ENCODE measurements at regions not wholly inside any gene's neighbourhood (a gene's known extent, or its start where the extent isn't known, plus 50 kb on each side); places are given as distances from the start of the nearest gene placed in this dataset.

DNA sequence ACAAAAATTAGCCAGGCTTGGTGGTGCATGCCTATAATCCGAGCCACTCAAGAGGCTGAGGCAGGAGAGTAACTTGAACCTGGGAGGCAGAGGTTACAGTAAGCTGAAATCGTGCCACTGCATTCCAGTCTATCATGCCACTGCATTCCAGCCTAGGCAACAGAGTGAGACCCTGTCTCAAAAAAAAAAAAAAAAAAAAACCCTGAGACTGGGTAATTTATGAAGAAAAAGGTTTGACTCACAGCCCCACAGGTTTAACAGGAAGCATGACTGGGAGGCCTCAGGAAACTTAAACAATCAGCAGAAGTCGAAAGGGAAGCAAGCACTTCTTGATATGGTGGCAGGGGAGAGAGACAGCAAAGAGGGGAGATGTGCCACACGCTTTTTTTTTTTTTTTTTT, 123.2 kb downstream of the GXYLT1 start:
- intact Hi-C loops (cut with DNase I; ENCODE audit: low total_unique reads), result loop anchor here (5.0 kb wide), 1 partner anchor 1074 kb away; no protein-coding TSS in a partner anchor
- H3K27ac ChIP-seq, result no peak overlapping the region
- H3K4me1 ChIP-seq, result no peaks in the 10 kb centered on the region
- in situ Hi-C loops (cut with MboI; ENCODE audit: low sequenced_read_pairs in 4 of 4), result loop anchor here (5.0 to 25.0 kb wide), 8 partner anchors 327 to 1084 kb away; no protein-coding TSS in a partner anchor
- H3K4me3 ChIP-seq, result no peak overlapping the region
- no peaks in the 10 kb centered on the region for H3K36me3 ChIP-seq
- TF ChIP-seq, protein P1, sequence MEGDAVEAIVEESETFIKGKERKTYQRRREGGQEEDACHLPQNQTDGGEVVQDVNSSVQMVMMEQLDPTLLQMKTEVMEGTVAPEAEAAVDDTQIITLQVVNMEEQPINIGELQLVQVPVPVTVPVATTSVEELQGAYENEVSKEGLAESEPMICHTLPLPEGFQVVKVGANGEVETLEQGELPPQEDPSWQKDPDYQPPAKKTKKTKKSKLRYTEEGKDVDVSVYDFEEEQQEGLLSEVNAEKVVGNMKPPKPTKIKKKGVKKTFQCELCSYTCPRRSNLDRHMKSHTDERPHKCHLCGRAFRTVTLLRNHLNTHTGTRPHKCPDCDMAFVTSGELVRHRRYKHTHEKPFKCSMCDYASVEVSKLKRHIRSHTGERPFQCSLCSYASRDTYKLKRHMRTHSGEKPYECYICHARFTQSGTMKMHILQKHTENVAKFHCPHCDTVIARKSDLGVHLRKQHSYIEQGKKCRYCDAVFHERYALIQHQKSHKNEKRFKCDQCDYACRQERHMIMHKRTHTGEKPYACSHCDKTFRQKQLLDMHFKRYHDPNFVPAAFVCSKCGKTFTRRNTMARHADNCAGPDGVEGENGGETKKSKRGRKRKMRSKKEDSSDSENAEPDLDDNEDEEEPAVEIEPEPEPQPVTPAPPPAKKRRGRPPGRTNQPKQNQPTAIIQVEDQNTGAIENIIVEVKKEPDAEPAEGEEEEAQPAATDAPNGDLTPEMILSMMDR (IDR thresholded peaks at IDR 0.05 in 4 of 5, conservative IDR thresholded peaks at IDR 0.05 in 1 of 5), result no peak
- no peak for TF ChIP-seq POLR2A (IDR thresholded peaks at IDR 0.05)
- H3K9me3 ChIP-seq, result no peaks in the 10 kb centered on the region
- ATAC-seq, result no peak
- no peaks in the 10 kb centered on the region for H3K27me3 ChIP-seq
- no peak for DNase-seq

DNA sequence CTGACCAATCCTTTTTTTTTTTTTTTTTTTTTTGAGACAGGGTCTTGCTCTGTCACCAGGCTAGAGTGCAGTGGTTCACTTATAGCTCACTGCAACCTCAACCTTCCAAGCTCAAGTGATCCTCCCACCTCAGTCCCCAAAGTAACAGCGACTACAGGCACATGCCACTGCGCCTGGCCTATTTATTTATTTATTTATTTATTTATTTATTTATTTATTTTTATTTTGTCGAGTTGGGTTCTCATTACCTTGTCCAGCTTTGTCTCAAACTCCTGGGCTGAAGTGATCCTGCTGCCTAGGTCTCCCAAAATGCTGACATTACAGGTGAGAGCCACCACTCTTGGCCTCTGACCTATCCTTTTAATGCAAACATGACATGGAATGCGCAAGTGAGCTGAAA, 124.4 kb downstream of the GXYLT1 start:
- Histone ChIP-seq H3K27me3 (no peaks in the 10 kb centered on the region), H3K9me3 (no peaks in the 10 kb centered on the region), H3K27ac (no peak overlapping the region), H3K36me3 (no peaks in the 10 kb centered on the region), H3K4me1 (no peaks in the 10 kb centered on the region), H3K4me3 (no peak overlapping the region)
- TF ChIP-seq, protein P1 (IDR thresholded peaks at IDR 0.05 in 4 of 5, conservative IDR thresholded peaks at IDR 0.05 in 1 of 5), result no peak
- no peak for TF ChIP-seq POLR2A (IDR thresholded peaks at IDR 0.05)
- DNase-seq (no peak), ATAC-seq (no peak)
- in situ Hi-C loops (cut with MboI; ENCODE audit: low sequenced_read_pairs in 4 of 4) (loop anchor here (5.0 to 25.0 kb wide), 8 partner anchors 325 to 1083 kb away; no protein-coding TSS in a partner anchor), intact Hi-C loops (cut with DNase I; ENCODE audit: low total_unique reads) (loop anchor here (5.0 kb wide), 1 partner anchor 1073 kb away; no protein-coding TSS in a partner anchor)

DNA sequence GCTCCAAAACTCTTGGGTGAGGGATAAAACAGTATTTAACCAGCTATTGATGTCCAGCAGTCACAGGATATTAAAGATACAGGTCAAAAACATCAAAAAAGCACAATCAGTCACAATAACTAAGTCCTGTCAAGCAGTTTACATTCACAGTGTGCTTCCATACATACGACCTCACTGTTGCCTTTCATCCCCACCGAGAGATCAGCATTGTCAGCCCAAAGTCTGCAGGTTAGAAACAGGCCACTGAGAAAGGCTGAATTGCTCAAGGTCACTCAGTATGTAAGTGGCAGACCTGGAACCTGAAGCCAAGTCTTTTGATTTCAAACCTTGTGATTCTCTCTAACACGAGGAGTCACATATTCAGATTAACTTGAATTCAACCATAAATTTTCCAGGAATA, 124.9 kb downstream of the GXYLT1 start:
- intact Hi-C loops (cut with DNase I; ENCODE audit: low total_unique reads), result loop anchor here (5.0 kb wide), 1 partner anchor 1072 kb away; no protein-coding TSS in a partner anchor
- ATAC-seq, result no peak

DNA sequence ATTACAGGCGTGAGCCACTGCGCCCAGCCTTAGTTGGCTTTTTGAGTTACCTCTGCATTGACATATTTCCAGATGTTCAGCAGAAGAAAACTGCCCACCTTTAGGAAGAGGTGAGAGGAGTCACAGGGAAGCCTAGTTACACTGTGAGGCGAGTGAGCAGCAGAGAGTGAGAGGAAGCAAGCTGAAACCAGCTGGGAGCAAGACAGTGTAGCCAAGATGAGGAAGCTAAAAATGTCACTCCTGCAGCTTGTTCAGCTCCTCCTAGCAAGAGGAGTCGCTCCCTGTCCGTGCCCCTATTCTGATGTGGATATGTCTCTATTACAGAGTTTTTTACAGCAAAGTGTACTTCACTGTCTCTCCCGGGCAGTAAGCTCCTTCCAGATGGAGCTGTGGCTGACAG, 127.6 kb downstream of the GXYLT1 start:
- H3K36me3 ChIP-seq, result no peaks in the 10 kb centered on the region
- DNase-seq (no peak), ATAC-seq (no peak)
- H3K27me3 ChIP-seq, result no peaks in the 10 kb centered on the region
- in situ Hi-C loops (cut with MboI; ENCODE audit: low sequenced_read_pairs in 4 of 4) (loop anchor here in 2 of 4 donors (25.0 kb wide), 3 partner anchors 730 to 1080 kb away; no protein-coding TSS in a partner anchor), intact Hi-C loops (cut with DNase I; ENCODE audit: low total_unique reads) (no loop called here)
- no peak for TF ChIP-seq POLR2A (IDR thresholded peaks at IDR 0.05)
- TF ChIP-seq, protein P1 (IDR thresholded peaks at IDR 0.05 in 4 of 5, conservative IDR thresholded peaks at IDR 0.05 in 1 of 5), result no peak
- H3K4me3 ChIP-seq, result no peak overlapping the region
- no peaks in the 10 kb centered on the region for H3K9me3 ChIP-seq
- H3K4me1 ChIP-seq, result no peaks in the 10 kb centered on the region
- H3K27ac ChIP-seq, result no peak overlapping the region

More for the DNA sequence above, 124.9 kb downstream of the GXYLT1 start:
- H3K36me3 ChIP-seq, result no peaks in the 10 kb centered on the region
- no peak overlapping the region for H3K27ac ChIP-seq
- H3K4me1 ChIP-seq, result no peaks in the 10 kb centered on the region
- TF ChIP-seq, protein P1 (IDR thresholded peaks at IDR 0.05 in 4 of 5, conservative IDR thresholded peaks at IDR 0.05 in 1 of 5), result no peak
- TF ChIP-seq POLR2A (IDR thresholded peaks at IDR 0.05), result no peak
- H3K9me3 ChIP-seq, result no peaks in the 10 kb centered on the region
- in situ Hi-C loops (cut with MboI; ENCODE audit: low sequenced_read_pairs in 4 of 4), result loop anchor here (5.0 to 25.0 kb wide), 8 partner anchors 325 to 1082 kb away; no protein-coding TSS in a partner anchor
- no peak overlapping the region for H3K4me3 ChIP-seq
- no peak for DNase-seq
- H3K27me3 ChIP-seq, result no peaks in the 10 kb centered on the region

Measured in gastrocnemius medialis (tissue), 4 donors.